HEK293 (cell line): ENCODE measurements at regions not wholly inside any gene's neighbourhood (a gene's known extent, or its start where the extent isn't known, plus 50 kb on each side); places are given as distances from the start of the nearest gene placed in this dataset.

Source experiments
- ZNF155 ChIP-seq: fragments of 450-650 bp; formaldehyde crosslinking; IDR thresholded peaks from 2 replicates; pipeline ENCODE4 v1.5.1; 2016; ENCODE audit warnings: missing biosample characterization, missing genetic modification characterization
- ZNF274 ChIP-seq, 2 experiments: fragments of 200-500 bp in 1 of 2; fragments of 450-650 bp in 1 of 2; sonication (Bioruptor generic) in 1 of 2; formaldehyde crosslinking in 1 of 2; IDR thresholded peaks; 2 replicates each; pipeline versions ENCODE4 v1.5.1 to v1.6.1; 2014 to 2016; ENCODE audit warnings: borderline replicate concordance in 1 of 2, inconsistent platforms in 1 of 2, low read length in 1 of 2, missing biosample characterization in 1 of 2, missing genetic modification characterization in 1 of 2
- ZNF302 ChIP-seq: fragments of 450-650 bp; formaldehyde crosslinking; IDR thresholded peaks from 2 replicates; pipeline ENCODE4 v1.5.1; 2016; ENCODE audit warnings: missing biosample characterization, missing genetic modification characterization, low read depth
- ZNF670 ChIP-seq: fragments of 450-650 bp; formaldehyde crosslinking; IDR thresholded peaks from 2 replicates; pipeline ENCODE4 v1.5.1; 2016; ENCODE audit warnings: missing biosample characterization, missing genetic modification characterization, low read depth
- ZNF785 ChIP-seq: fragments of 450-650 bp; formaldehyde crosslinking; IDR thresholded peaks from 2 replicates; pipeline ENCODE4 v1.5.1; 2016; ENCODE audit warnings: missing biosample characterization, missing genetic modification characterization

DNA sequence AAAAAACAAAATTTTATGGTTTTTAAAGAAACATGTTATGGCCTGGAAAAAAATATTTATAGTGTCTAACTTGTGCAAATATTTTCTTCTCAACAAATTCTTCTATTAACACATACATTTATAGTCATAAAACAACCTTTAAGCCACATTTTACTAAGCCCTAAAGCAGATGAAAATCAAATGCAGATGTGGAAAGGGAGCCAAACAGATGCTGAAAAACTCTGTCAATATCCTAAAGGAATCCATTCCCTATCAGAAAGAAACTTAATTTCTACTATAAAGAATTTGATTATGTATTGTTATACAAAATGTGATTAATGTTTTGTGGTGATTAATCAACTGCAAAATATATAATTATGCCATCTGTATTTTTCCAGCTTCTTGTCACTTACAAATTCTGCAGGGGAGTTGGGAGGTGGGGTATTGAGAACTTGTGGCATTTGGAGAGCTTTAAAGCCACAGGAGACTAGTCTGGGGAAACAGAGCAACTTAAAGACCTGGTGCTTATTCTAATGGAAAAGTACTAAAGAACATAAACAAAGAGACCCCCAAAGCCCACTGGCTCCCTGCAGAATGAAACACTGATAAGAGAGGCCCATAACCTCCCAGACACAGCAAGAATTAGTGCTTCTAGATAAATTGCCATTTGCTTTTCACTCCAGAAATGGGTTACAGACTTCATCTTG, 1721.0 kb upstream of the PIK3C3 start:
- TF ChIP-seq ZNF302 (tag by site-specific recombination) (no peak), ZNF155 (tag by site-specific recombination) (no peak), ZNF785 (tag by site-specific recombination) (no peak), ZNF670 (tag by site-specific recombination) (no peak), ZNF274 (IDR thresholded peaks at IDR 0.05; ENCODE audit: low read length) (no peak), ZNF274 (tag by site-specific recombination; IDR thresholded peaks at IDR 0.05; ENCODE audit: borderline replicate concordance) (no peak)
